Fibroblast of lung (primary cell): ENCODE measurements at regions not wholly inside any gene's neighbourhood (a gene's known extent, or its start where the extent isn't known, plus 50 kb on each side); places are given as distances from the start of the nearest gene placed in this dataset.

Source experiments
- DNase-seq, 2 donors: peaks; one replicate each; pipeline versions ENCODE4 v3.0.0 to v3.0.0-alpha.2; 2010; ENCODE audit warnings: low read depth in 2 of 2
- H2AFZ ChIP-seq: 2 replicates; pipeline ENCODE4 v1.5.1; 2012; ENCODE audit warnings: low read length, control low read depth, inconsistent platforms
- H3K27ac ChIP-seq: 2 replicates; pipeline ENCODE4 v1.5.1; 2011; ENCODE audit warnings: low read length, control low read depth; ENCODE audit not compliant: insufficient read depth
- H3K27me3 ChIP-seq: 2 replicates; pipeline ENCODE4 v1.5.1; 2011; ENCODE audit warnings: mild to moderate bottlenecking, low read length; ENCODE audit not compliant: control insufficient read depth, insufficient read depth
- H3K36me3 ChIP-seq: 2 replicates; pipeline ENCODE4 v1.5.1; 2011; ENCODE audit warnings: low read length; ENCODE audit not compliant: control insufficient read depth, insufficient read depth
- H3K4me1 ChIP-seq: 2 replicates; pipeline ENCODE4 v1.5.1; 2011; ENCODE audit warnings: low read length; ENCODE audit not compliant: control insufficient read depth, insufficient read depth; ENCODE audit errors: extremely low read depth
- H3K4me2 ChIP-seq: 2 replicates; pipeline ENCODE4 v1.5.1; 2011; ENCODE audit warnings: low read length, control low read depth; ENCODE audit not compliant: insufficient read depth; ENCODE audit errors: extremely low read depth
- H3K4me3 ChIP-seq, 4 experiments: fragments of 200-600 bp in 1 of 4; sonication (generic) in 1 of 4; replicated peaks in 1 of 4; 2 replicates each; pipeline ENCODE4 v1.5.1; 2011 to 2016; ENCODE audit warnings: low read length in 4 of 4, low read depth in 3 of 4, mild to moderate bottlenecking in 3 of 4, control low read depth in 2 of 4, inconsistent platforms in 1 of 4, mixed read lengths in 1 of 4; ENCODE audit not compliant: insufficient read depth in 1 of 4; ENCODE audit errors: control extremely low read depth in 1 of 4
- H3K79me2 ChIP-seq: 2 replicates; pipeline ENCODE4 v1.5.1; 2012; ENCODE audit warnings: mild to moderate bottlenecking, low read length, inconsistent platforms; ENCODE audit not compliant: control insufficient read depth, insufficient read depth
- H3K9ac ChIP-seq: 2 replicates; pipeline ENCODE4 v1.5.1; 2011; ENCODE audit warnings: mild to moderate bottlenecking, low read length, control low read depth; ENCODE audit not compliant: insufficient read depth
- H3K9me3 ChIP-seq: 2 replicates; pipeline ENCODE4 v1.5.1; 2012; ENCODE audit warnings: low read depth, low read length; ENCODE audit not compliant: control insufficient read depth, insufficient read depth
- H4K20me1 ChIP-seq: 2 replicates; pipeline ENCODE4 v1.5.1; 2011; ENCODE audit warnings: low read length; ENCODE audit not compliant: control insufficient read depth, insufficient read depth; ENCODE audit errors: extremely low read depth
- EZH2 ChIP-seq: IDR thresholded peaks from 2 replicates; pipeline ENCODE4 v1.5.1; 2012; ENCODE audit warnings: low read length, control low read depth, mild to moderate bottlenecking; ENCODE audit errors: missing control alignments
- TF ChIP-seq, protein P1 (sequence below), 2 donors: IDR thresholded peaks in 1 of 2; conservative IDR thresholded peaks in 1 of 2; 1 replicate in 1 of 2; 2 replicates in 1 of 2; pipeline ENCODE4 v1.5.1; 2011 to 2012; ENCODE audit warnings: low read length in 2 of 2, control low read depth in 1 of 2, inconsistent platforms in 1 of 2, low read depth in 1 of 2, mild to moderate bottlenecking in 1 of 2

GRCh38 chr2:159851941-159852340, 53.9 kb upstream of the CD302 start:
- H4K20me1 ChIP-seq = no peaks in the 10 kb centered on the region
- no peak overlapping the region for H2AFZ ChIP-seq
- no peaks in the 10 kb centered on the region for H3K4me1 ChIP-seq
- no peak for TF ChIP-seq EZH2
- TF ChIP-seq, protein P1, sequence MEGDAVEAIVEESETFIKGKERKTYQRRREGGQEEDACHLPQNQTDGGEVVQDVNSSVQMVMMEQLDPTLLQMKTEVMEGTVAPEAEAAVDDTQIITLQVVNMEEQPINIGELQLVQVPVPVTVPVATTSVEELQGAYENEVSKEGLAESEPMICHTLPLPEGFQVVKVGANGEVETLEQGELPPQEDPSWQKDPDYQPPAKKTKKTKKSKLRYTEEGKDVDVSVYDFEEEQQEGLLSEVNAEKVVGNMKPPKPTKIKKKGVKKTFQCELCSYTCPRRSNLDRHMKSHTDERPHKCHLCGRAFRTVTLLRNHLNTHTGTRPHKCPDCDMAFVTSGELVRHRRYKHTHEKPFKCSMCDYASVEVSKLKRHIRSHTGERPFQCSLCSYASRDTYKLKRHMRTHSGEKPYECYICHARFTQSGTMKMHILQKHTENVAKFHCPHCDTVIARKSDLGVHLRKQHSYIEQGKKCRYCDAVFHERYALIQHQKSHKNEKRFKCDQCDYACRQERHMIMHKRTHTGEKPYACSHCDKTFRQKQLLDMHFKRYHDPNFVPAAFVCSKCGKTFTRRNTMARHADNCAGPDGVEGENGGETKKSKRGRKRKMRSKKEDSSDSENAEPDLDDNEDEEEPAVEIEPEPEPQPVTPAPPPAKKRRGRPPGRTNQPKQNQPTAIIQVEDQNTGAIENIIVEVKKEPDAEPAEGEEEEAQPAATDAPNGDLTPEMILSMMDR (conservative IDR thresholded peaks at IDR 0.05 in 1 of 2, IDR thresholded peaks at IDR 0.05 in 1 of 2; ENCODE audit: low read depth in 1 of 2, low read length in 2 of 2) = no peak
- H3K27me3 ChIP-seq = no peaks in the 10 kb centered on the region
- DNase-seq = no peak
- H3K27ac ChIP-seq = no peak overlapping the region
- H3K4me3 ChIP-seq = no peak overlapping the region
- H3K4me2 ChIP-seq = no peak overlapping the region
- H3K79me2 ChIP-seq = no peaks in the 10 kb centered on the region
- no peaks in the 10 kb centered on the region for H3K36me3 ChIP-seq
- H3K9ac ChIP-seq = no peak overlapping the region
- no peaks in the 10 kb centered on the region for H3K9me3 ChIP-seq

DNA sequence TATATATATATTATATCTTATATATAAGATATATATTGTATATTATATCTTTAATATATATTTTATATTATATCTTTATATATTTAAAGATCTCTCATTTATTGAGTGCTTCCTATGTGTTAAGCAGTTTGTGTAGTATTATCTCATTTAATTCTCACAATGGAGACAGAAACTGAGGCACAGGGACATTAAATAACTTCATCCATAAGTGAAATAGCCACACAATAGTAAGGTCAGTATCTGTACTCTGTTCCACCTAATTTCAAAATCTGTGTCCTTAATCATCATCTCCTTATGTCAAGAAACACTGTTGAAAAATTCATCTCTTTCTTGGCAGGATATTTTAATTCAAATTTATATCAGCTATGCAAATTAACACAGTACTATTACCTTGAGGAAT, 52.8 kb upstream of the CD302 start:
- Histone ChIP-seq H3K36me3 (no peaks in the 10 kb centered on the region), H3K79me2 (no peaks in the 10 kb centered on the region), H3K9me3 (no peaks in the 10 kb centered on the region), H2AFZ (no peak overlapping the region), H4K20me1 (no peaks in the 10 kb centered on the region), H3K9ac (no peak overlapping the region), H3K27ac (no peak overlapping the region), H3K4me3 (no peak overlapping the region), H3K4me2 (no peak overlapping the region), H3K27me3 (no peaks in the 10 kb centered on the region), H3K4me1 (no peaks in the 10 kb centered on the region)
- DNase-seq = no peak
- TF ChIP-seq EZH2 = no peak
- TF ChIP-seq, protein P1 (conservative IDR thresholded peaks at IDR 0.05 in 1 of 2, IDR thresholded peaks at IDR 0.05 in 1 of 2; ENCODE audit: low read depth in 1 of 2, low read length in 2 of 2) = no peak

DNA sequence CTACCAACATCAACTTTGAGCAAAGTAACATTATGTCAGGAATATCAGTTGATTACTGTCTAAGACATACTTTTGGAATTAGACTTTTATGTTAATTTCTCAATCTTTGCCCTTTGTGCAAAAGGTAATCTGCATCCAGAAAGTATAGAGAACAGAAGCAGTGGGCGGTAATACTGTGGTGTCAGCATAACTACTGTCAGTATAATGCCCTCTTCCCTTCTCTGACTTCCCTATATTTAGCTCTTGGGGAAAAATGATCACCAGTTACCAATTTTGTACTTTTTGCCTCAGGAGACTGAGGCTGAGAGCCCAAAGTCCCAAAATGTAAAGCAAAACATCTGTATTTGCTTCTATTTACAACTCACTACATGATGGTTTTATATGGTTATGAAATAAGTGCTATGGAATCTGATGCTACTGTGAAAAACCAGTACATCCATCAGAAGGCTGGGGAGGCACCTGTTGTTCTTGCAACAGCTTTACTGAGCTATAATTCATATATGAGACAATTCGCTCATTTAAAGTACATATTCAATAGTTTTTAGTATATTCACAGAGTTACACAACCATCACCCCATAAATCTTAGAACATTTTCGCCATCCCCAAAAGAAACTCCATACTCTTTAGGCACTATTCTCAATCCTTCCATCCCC, 51.3 kb upstream of the CD302 start:
- Histone ChIP-seq H3K4me1 (no peaks in the 10 kb centered on the region), H3K9me3 (no peaks in the 10 kb centered on the region), H3K9ac (no peak overlapping the region), H4K20me1 (no peaks in the 10 kb centered on the region), H3K4me2 (no peak overlapping the region), H3K4me3 (no peak overlapping the region), H3K27ac (no peak overlapping the region), H3K27me3 (no peaks in the 10 kb centered on the region), H2AFZ (no peak overlapping the region), H3K79me2 (no peaks in the 10 kb centered on the region), H3K36me3 (no peaks in the 10 kb centered on the region)
- DNase-seq = no peak
- TF ChIP-seq EZH2 = no peak
- TF ChIP-seq, protein P1 (conservative IDR thresholded peaks at IDR 0.05 in 1 of 2, IDR thresholded peaks at IDR 0.05 in 1 of 2; ENCODE audit: low read depth in 1 of 2, low read length in 2 of 2) = no peak
